Naive thymus-derived CD8-positive, alpha-beta T cell (primary cell): ENCODE measurements at regions not wholly inside any gene's neighbourhood (a gene's known extent, or its start where the extent isn't known, plus 50 kb on each side); places are given as distances from the start of the nearest gene placed in this dataset.

ENCODE experiments used
- ATAC-seq, 2 donors: fragments of 150-1000 bp; cut with Tn5 transposase in 1 of 2; sonication (Bioruptor Pico), chemical (Tn5 transposase) in 1 of 2; 1 replicate in 1 of 2; 2 replicates in 1 of 2; pipeline ENCODE4 v1.10.0; 2021; ENCODE audit warnings: mild to moderate bottlenecking in 2 of 2, moderate library complexity in 2 of 2
- POLR2A ChIA-PET: fragments of 350-600 bp; sonication (Branson Sonifier 250); formaldehyde crosslinking; loops from one replicate; lab custom pipeline; 2021; ENCODE audit warnings: antibody characterized with exemption; lab: Charles Lee
- DNase-seq, 10 donors: peaks; one replicate each; pipeline versions ENCODE4 v3.0.0 to v3.0.0-alpha.2; 2020 to 2022
- H3K27ac Mint-ChIP-seq, 10 donors: one replicate each; pipeline ENCODE4 v1.8.0; 2020 to 2022; ENCODE audit warnings: mild to moderate bottlenecking in 10 of 10, mixed read lengths in 10 of 10, moderate library complexity in 4 of 10, inconsistent platforms in 1 of 10
- H3K27me3 Mint-ChIP-seq, 5 donors: one replicate each; pipeline ENCODE4 v1.8.0; 2021 to 2022; ENCODE audit warnings: mixed read lengths in 5 of 5
- H3K36me3 Mint-ChIP-seq, 3 donors: one replicate each; pipeline ENCODE4 v1.8.0; 2020 to 2022; ENCODE audit warnings: mixed read lengths in 3 of 3, mild to moderate bottlenecking in 2 of 3, inconsistent platforms in 1 of 3
- H3K4me1 Mint-ChIP-seq, 4 donors: one replicate each; pipeline ENCODE4 v1.8.0; 2021 to 2022; ENCODE audit warnings: mixed read lengths in 4 of 4
- H3K4me3 Mint-ChIP-seq, 10 donors: one replicate each; pipeline ENCODE4 v1.8.0; 2020 to 2022; ENCODE audit warnings: mild to moderate bottlenecking in 10 of 10, mixed read lengths in 10 of 10, moderate library complexity in 6 of 10, inconsistent platforms in 1 of 10
- H3K9me3 Mint-ChIP-seq, 9 donors: one replicate each; pipeline ENCODE4 v1.8.0; 2020 to 2022; ENCODE audit warnings: mixed read lengths in 9 of 9, mild to moderate bottlenecking in 3 of 9, inconsistent platforms in 1 of 9, moderate library complexity in 1 of 9

- no peak for DNase-seq
- no peak overlapping the region for H3K27ac Mint-ChIP-seq
- ATAC-seq: no peak
- peaks cover 0 to 24% (median 7%) of the 10 kb centered on the region in 9 donors for H3K9me3 Mint-ChIP-seq
- H3K4me1 Mint-ChIP-seq: peaks cover 0 to 9% (median 7%) of the 10 kb centered on the region in 4 donors
- peaks cover 0 to 5% (median 0%) of the 10 kb centered on the region in 5 donors for H3K27me3 Mint-ChIP-seq
- POLR2A ChIA-PET: no interaction called here
- H3K4me3 Mint-ChIP-seq: no peak overlapping the region
- peaks cover 0 to 8% (median 0%) of the 10 kb centered on the region in 3 donors for H3K36me3 Mint-ChIP-seq
Observed at GRCh38 chr22:44618400-44618799, 83.6 kb upstream of the PRR5 start.

GRCh38 chr22:44617828-44618227 lies 84.2 kb upstream of the PRR5 start:
- no peak for ATAC-seq
- Mint-ChIP-seq H3K4me3 (no peak overlapping the region), H3K36me3 (peaks cover 0 to 8% (median 0%) of the 10 kb centered on the region in 3 donors), H3K9me3 (peaks cover 0 to 30% (median 7%) of the 10 kb centered on the region in 9 donors), H3K4me1 (peaks cover 0 to 9% (median 7%) of the 10 kb centered on the region in 4 donors), H3K27me3 (peaks cover 0 to 3% (median 0%) of the 10 kb centered on the region in 5 donors), H3K27ac (no peak overlapping the region)
- no peak for DNase-seq
- POLR2A ChIA-PET: no interaction called here

GRCh38 chr22:44616882-44617655 lies 84.9 kb upstream of the PRR5 start:
- Mint-ChIP-seq H3K36me3 (peaks cover 0 to 8% (median 0%) of the 10 kb centered on the region in 3 donors), H3K9me3 (peaks cover 0 to 37% (median 7%) of the 10 kb centered on the region in 9 donors), H3K27ac (no peak overlapping the region), H3K27me3 (peaks cover 0 to 3% (median 0%) of the 10 kb centered on the region in 5 donors), H3K4me1 (peaks cover 0 to 8% (median 6%) of the 10 kb centered on the region in 4 donors), H3K4me3 (no peak overlapping the region)
- POLR2A ChIA-PET: no interaction called here
- ATAC-seq: no peak
- DNase-seq: no peak

- Mint-ChIP-seq H3K4me1 (peaks cover 0 to 8% (median 6%) of the 10 kb centered on the region in 4 donors), H3K4me3 (no peak overlapping the region), H3K9me3 (peaks cover 0 to 43% (median 8%) of the 10 kb centered on the region in 9 donors), H3K27ac (peak overlapping the region in 1 of 10 donors; percentile 9), H3K27me3 (peaks cover 0 to 3% (median 0%) of the 10 kb centered on the region in 5 donors), H3K36me3 (peaks cover 0 to 8% (median 0%) of the 10 kb centered on the region in 3 donors)
- no peak for ATAC-seq
- DNase-seq: no peak
- POLR2A ChIA-PET: no interaction called here
Observed at GRCh38 chr22:44616461-44616860, 85.5 kb upstream of the PRR5 start.

- H3K27me3 Mint-ChIP-seq: peaks cover 0 to 3% (median 0%) of the 10 kb centered on the region in 5 donors
Observed at GRCh38 chr22:44615602-44616180, 86.3 kb upstream of the PRR5 start.

GRCh38 chr22:44615146-44615545 lies 86.9 kb upstream of the PRR5 start:
- no peak for ATAC-seq
- Mint-ChIP-seq H3K27ac (peak overlapping the region in 3 of 10 donors; percentile 17 to 79 (median 62)), H3K4me1 (no peaks in the 10 kb centered on the region), H3K4me3 (no peak overlapping the region), H3K36me3 (peaks cover 0 to 8% (median 0%) of the 10 kb centered on the region in 3 donors), H3K9me3 (peaks cover 0 to 52% (median 12%) of the 10 kb centered on the region in 9 donors), H3K27me3 (no peaks in the 10 kb centered on the region)
- DNase-seq: no peak
- POLR2A ChIA-PET: no interaction called here

More at GRCh38 chr22:44615602-44616180, 86.3 kb upstream of the PRR5 start:
- Mint-ChIP-seq H3K36me3 (peaks cover 0 to 8% (median 0%) of the 10 kb centered on the region in 3 donors), H3K9me3 (peaks cover 0 to 49% (median 12%) of the 10 kb centered on the region in 9 donors), H3K4me3 (no peak overlapping the region), H3K27ac (peak overlapping the region in 2 of 10 donors; percentile 17 to 62), H3K4me1 (peaks cover 0 to 4% (median 3%) of the 10 kb centered on the region in 4 donors)
- DNase-seq (no peak), ATAC-seq (no peak)
- POLR2A ChIA-PET: no interaction called here

GRCh38 chr22:44613196-44613595 lies 88.8 kb upstream of the PRR5 start:
- no peak for DNase-seq
- Mint-ChIP-seq H3K4me1 (no peaks in the 10 kb centered on the region), H3K36me3 (peaks cover 0 to 8% (median 0%) of the 10 kb centered on the region in 3 donors), H3K27ac (no peak overlapping the region), H3K27me3 (no peaks in the 10 kb centered on the region), H3K9me3 (peaks cover 0 to 59% (median 12%) of the 10 kb centered on the region in 9 donors), H3K4me3 (no peak overlapping the region)
- no peak for ATAC-seq
- POLR2A ChIA-PET: no interaction called here

- Mint-ChIP-seq H3K27ac (no peak overlapping the region), H3K4me3 (no peak overlapping the region), H3K27me3 (peaks cover 0 to 4% (median under 1%) of the 10 kb centered on the region in 5 donors), H3K9me3 (peaks cover 0 to 59% (median 12%) of the 10 kb centered on the region in 9 donors), H3K36me3 (peaks cover 0 to 8% (median 0%) of the 10 kb centered on the region in 3 donors), H3K4me1 (no peaks in the 10 kb centered on the region)
- POLR2A ChIA-PET: no interaction called here
- DNase-seq (no peak), ATAC-seq (no peak)
Observed at GRCh38 chr22:44611880-44612496, 90.0 kb upstream of the PRR5 start.

- DNase-seq (no peak), ATAC-seq (no peak)
- peak overlapping the region in 1 of 10 donors; percentile 52 for H3K27ac Mint-ChIP-seq
- peaks cover 0 to 52% (median 9%) of the 10 kb centered on the region in 9 donors for H3K9me3 Mint-ChIP-seq
- H3K4me3 Mint-ChIP-seq: no peak overlapping the region
- H3K27me3 Mint-ChIP-seq: peaks cover 0 to 19% (median 9%) of the 10 kb centered on the region in 5 donors
- POLR2A ChIA-PET: interaction anchor here (0.7 to 1.2 kb wide), 2 partner anchors 54 to 122 kb away, joined by 4 to 6 read pairs; no protein-coding TSS in a partner anchor
- H3K4me1 Mint-ChIP-seq: peaks cover 0 to 6% (median 0%) of the 10 kb centered on the region in 4 donors
- H3K36me3 Mint-ChIP-seq: peaks cover 0 to 5% (median 0%) of the 10 kb centered on the region in 3 donors
Observed at GRCh38 chr22:44610071-44610470, 91.9 kb upstream of the PRR5 start.

GRCh38 chr22:44609400-44609988 lies 92.5 kb upstream of the PRR5 start:
- Mint-ChIP-seq H3K4me1 (peaks cover 0 to 10% (median 1%) of the 10 kb centered on the region in 4 donors), H3K36me3 (peaks cover 0 to 5% (median 0%) of the 10 kb centered on the region in 3 donors), H3K27me3 (peaks cover 2 to 25% (median 9%) of the 10 kb centered on the region in 5 donors), H3K9me3 (peaks cover 0 to 46% (median 5%) of the 10 kb centered on the region in 9 donors), H3K4me3 (no peak overlapping the region), H3K27ac (no peak overlapping the region)
- ATAC-seq: no peak
- no peak for DNase-seq
- POLR2A ChIA-PET: no interaction called here

GRCh38 chr22:44608597-44609399 lies 93.2 kb upstream of the PRR5 start:
- DNase-seq (no peak), ATAC-seq (no peak)
- H3K27ac Mint-ChIP-seq: no peak overlapping the region
- POLR2A ChIA-PET: no interaction called here
- no peak overlapping the region for H3K4me3 Mint-ChIP-seq
- H3K9me3 Mint-ChIP-seq: peaks cover 0 to 39% (median 5%) of the 10 kb centered on the region in 9 donors
- H3K36me3 Mint-ChIP-seq: peaks cover 0 to under 1% (median 0%) of the 10 kb centered on the region in 3 donors
- peaks cover 2 to 26% (median 9%) of the 10 kb centered on the region in 5 donors for H3K27me3 Mint-ChIP-seq
- peaks cover 0 to 13% (median 2%) of the 10 kb centered on the region in 4 donors for H3K4me1 Mint-ChIP-seq
